ENCODE measurements at regions not wholly inside any gene's neighbourhood (a gene's known extent, or its start where the extent isn't known, plus 50 kb on each side); places are given as distances from the start of the nearest gene placed in this dataset.

DNA sequence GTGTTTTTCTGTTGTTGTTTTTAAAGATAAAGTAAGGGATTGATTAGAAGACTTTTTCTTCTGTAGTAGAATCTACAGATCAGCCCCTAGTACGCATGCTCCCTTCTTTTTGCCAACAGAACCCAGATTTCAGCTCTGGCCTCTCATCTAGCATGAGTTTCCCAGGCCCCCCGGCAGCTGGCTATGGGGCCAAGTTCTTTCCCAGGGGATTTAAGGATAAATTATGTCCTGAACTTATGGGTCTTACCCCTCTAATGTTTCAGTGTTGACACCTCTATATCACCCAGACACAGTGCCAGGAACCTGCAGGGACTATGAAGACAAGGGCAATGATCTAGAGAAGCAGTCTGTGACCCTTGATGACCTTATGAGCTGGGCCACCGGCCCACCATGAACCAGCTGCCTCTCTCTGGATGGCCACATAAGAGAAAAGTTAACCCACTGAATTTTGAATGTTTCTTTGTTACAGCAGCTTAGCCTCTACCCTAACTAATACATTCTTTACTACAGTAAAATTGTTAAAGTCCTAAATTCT is 150.5 kb downstream of the UNC5CL start:
- no peaks in the 10 kb centered on the region for H3K9me3 Mint-ChIP-seq
- CTCF ChIA-PET: interaction anchor here (0.8 to 3.2 kb wide), 4 partner anchors 24 to 303 kb away, joined by 3 to 17 read pairs (median 5); partner anchors contain the start of gene UNC5CL
- no peaks in the 10 kb centered on the region for H3K36me3 Mint-ChIP-seq
- peaks cover 9% of the 10 kb centered on the region for H3K27me3 Mint-ChIP-seq (ENCODE audit: low read depth)
- no peak overlapping the region for H3K4me3 Mint-ChIP-seq
- H3K27ac Mint-ChIP-seq: no peak overlapping the region
- peaks cover 3% of the 10 kb centered on the region; the same call in 1 of the 2 replicates for H3K4me1 Mint-ChIP-seq
- DNase-seq (ENCODE audit: low spot score) (no peak), ATAC-seq (no peak)
- POLR2A ChIA-PET: interaction anchor here (1.2 kb wide), 1 partner anchor 15 kb away, joined by 3 read pairs; no protein-coding TSS in a partner anchor
- TF ChIP-seq PRRX2 (CRISPR knock-in tag; IDR thresholded peaks at IDR 0.05) (no peak), TEAD4 (CRISPR knock-in tag; IDR thresholded peaks at IDR 0.05) (no peak), ZNF138 (CRISPR knock-in tag; conservative IDR thresholded peaks at IDR 0.05) (no peak)
- TF ChIP-seq, protein P1, sequence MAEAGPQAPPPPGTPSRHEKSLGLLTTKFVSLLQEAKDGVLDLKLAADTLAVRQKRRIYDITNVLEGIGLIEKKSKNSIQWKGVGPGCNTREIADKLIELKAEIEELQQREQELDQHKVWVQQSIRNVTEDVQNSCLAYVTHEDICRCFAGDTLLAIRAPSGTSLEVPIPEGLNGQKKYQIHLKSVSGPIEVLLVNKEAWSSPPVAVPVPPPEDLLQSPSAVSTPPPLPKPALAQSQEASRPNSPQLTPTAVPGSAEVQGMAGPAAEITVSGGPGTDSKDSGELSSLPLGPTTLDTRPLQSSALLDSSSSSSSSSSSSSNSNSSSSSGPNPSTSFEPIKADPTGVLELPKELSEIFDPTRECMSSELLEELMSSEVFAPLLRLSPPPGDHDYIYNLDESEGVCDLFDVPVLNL (CRISPR knock-in tag; IDR thresholded peaks at IDR 0.05; ENCODE audit: borderline replicate concordance, low read depth): no peak

DNA sequence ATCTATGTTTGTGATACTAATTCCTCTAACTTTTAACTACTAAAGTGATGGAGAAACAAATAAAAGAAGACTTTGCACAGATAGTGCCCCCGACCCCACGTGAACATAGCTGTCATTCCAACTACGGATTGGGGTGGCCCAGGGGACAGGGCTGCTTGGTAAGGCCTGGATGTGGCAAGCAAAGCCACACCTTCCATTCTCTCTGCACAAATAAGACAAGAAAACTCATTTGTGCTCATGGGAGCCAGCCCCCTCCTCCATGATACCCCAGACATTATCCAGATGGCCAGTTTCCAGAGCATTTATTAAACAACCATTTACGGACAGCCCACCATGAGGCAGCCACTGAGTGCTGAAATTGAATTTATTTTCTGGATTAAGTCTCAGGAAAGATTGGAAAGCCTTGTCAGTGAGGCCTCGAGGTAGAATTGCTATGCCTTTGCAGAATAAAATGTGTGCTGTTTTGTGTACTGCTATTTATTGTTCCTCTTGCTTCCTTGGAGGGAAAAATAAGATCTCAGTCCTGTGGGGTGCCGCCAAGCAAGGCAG is 151.2 kb downstream of the UNC5CL start:
- TF ChIP-seq NR1H2 (CRISPR knock-in tag; IDR thresholded peaks at IDR 0.05) (no peak), GABPB1 (CRISPR knock-in tag; IDR thresholded peaks at IDR 0.05) (no peak), NFYB (CRISPR knock-in tag; conservative IDR thresholded peaks at IDR 0.05; ENCODE audit: low read depth) (no peak), NFATC4 (CRISPR knock-in tag; IDR thresholded peaks at IDR 0.05) (no peak), FOXP1 (CRISPR knock-in tag; IDR thresholded peaks at IDR 0.05; ENCODE audit: borderline replicate concordance) (no peak)
- TF ChIP-seq, protein P2, sequence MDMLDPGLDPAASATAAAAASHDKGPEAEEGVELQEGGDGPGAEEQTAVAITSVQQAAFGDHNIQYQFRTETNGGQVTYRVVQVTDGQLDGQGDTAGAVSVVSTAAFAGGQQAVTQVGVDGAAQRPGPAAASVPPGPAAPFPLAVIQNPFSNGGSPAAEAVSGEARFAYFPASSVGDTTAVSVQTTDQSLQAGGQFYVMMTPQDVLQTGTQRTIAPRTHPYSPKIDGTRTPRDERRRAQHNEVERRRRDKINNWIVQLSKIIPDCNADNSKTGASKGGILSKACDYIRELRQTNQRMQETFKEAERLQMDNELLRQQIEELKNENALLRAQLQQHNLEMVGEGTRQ (CRISPR knock-in tag; IDR thresholded peaks at IDR 0.05): no peak
- CTCF ChIA-PET: interaction anchor here (0.8 to 3.2 kb wide), 6 partner anchors 9 to 304 kb away, joined by 3 to 17 read pairs (median 4); no protein-coding TSS in a partner anchor
- ATAC-seq (no peak), DNase-seq (ENCODE audit: low spot score) (no peak)
- Mint-ChIP-seq H3K4me1 (peaks cover 3% of the 10 kb centered on the region; the same call in 1 of the 2 replicates), H3K27me3 (ENCODE audit: low read depth) (peaks cover 6% of the 10 kb centered on the region), H3K4me3 (no peak overlapping the region), H3K9me3 (no peaks in the 10 kb centered on the region), H3K36me3 (no peaks in the 10 kb centered on the region), H3K27ac (no peak overlapping the region)
- POLR2A ChIA-PET: no interaction called here

DNA sequence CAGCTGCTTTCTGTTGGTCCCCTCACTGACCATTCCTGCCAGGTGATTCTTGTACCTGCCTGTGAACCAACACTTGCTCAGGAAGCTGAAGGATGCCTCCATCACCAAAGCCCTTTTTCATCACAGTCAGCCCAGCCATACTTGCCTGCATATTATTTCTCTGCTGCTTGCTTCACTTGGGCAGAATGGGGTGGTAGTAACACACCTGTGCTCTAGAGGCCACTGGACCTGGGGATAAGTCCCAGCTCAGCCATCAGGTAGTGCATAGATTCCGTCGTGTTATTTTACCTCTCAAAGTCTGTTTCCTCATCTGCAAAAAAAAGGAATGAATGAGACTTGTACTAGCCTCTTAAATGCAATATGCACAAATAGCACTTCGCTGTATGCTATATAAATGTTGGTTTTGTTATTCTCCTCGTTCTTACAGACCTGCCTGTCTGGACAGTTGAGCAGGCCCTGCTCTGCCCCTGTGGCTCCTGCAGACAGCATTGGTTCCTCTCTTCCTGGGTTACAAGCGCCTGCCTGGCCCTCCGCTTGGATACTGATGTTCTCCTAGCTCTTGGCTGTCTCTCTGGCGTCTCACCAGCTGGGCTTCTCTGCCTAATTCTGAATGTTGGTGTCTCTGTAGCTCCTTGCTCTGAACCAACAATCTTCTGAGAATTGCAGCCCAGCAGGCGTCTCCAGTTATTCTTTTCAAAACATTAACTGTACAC is 151.8 kb downstream of the UNC5CL start:
- Mint-ChIP-seq H3K27me3 (ENCODE audit: low read depth) (peaks cover 3% of the 10 kb centered on the region), H3K4me1 (peaks cover 3% of the 10 kb centered on the region; the same call in 1 of the 2 replicates), H3K27ac (no peak overlapping the region), H3K36me3 (no peaks in the 10 kb centered on the region), H3K4me3 (no peak overlapping the region), H3K9me3 (no peaks in the 10 kb centered on the region)
- TF ChIP-seq, protein P3, sequence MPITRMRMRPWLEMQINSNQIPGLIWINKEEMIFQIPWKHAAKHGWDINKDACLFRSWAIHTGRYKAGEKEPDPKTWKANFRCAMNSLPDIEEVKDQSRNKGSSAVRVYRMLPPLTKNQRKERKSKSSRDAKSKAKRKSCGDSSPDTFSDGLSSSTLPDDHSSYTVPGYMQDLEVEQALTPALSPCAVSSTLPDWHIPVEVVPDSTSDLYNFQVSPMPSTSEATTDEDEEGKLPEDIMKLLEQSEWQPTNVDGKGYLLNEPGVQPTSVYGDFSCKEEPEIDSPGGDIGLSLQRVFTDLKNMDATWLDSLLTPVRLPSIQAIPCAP (CRISPR knock-in tag; IDR thresholded peaks at IDR 0.05): no peak
- TF ChIP-seq NFATC4 (CRISPR knock-in tag; IDR thresholded peaks at IDR 0.05) (no peak), ZNF232 (CRISPR knock-in tag; IDR thresholded peaks at IDR 0.05) (no peak)
- TF ChIP-seq, protein P4, sequence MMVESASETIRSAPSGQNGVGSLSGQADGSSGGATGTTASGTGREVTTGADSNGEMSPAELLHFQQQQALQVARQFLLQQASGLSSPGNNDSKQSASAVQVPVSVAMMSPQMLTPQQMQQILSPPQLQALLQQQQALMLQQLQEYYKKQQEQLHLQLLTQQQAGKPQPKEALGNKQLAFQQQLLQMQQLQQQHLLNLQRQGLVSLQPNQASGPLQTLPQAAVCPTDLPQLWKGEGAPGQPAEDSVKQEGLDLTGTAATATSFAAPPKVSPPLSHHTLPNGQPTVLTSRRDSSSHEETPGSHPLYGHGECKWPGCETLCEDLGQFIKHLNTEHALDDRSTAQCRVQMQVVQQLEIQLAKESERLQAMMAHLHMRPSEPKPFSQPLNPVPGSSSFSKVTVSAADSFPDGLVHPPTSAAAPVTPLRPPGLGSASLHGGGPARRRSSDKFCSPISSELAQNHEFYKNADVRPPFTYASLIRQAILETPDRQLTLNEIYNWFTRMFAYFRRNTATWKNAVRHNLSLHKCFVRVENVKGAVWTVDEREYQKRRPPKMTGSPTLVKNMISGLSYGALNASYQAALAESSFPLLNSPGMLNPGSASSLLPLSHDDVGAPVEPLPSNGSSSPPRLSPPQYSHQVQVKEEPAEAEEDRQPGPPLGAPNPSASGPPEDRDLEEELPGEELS (CRISPR knock-in tag; IDR thresholded peaks at IDR 0.05): no peak
- ATAC-seq (peak; percentile 67), DNase-seq (ENCODE audit: low spot score) (no peak)
- CTCF ChIA-PET: interaction anchor here (1.0 to 3.2 kb wide), 6 partner anchors 9 to 141 kb away, joined by 3 to 17 read pairs (median 6); no protein-coding TSS in a partner anchor
- POLR2A ChIA-PET: no interaction called here
